IMR-90 (cell line): ENCODE measurements at regions not wholly inside any gene's neighbourhood (a gene's known extent, or its start where the extent isn't known, plus 50 kb on each side); places are given as distances from the start of the nearest gene placed in this dataset.

ENCODE experiments used
- ATAC-seq: fragments of 200-7000 bp; cut with Tn5 transposase; 2 replicates; pipeline ENCODE4 v1.9.1; 2020; ENCODE audit warnings: low read depth, mild to moderate bottlenecking, moderate library complexity
- BruUV-seq: library from RNA; stranded (reverse); fragments of 400-500 nt; replicated peaks from 2 replicates; lab custom pipeline; 2021; lab: Mats Ljungman, UMichigan
- CTCF ChIA-PET: fragments of 300-600 bp; formaldehyde crosslinking; extraction: SDS; loops from one replicate; lab custom pipeline; 2021; ENCODE audit warnings: antibody characterized with exemption; lab: Yijun Ruan, JAX
- POLR2A ChIA-PET: fragments of 300-600 bp; sonication (Branson Sonifier 250); formaldehyde crosslinking; loops from one replicate; lab custom pipeline; 2022; ENCODE audit warnings: antibody characterized with exemption; ENCODE audit not compliant: unreplicated experiment; lab: Charles Lee
- DNase-seq: peaks from one replicate; pipeline ENCODE4 v3.0.0; 2013
- H2AFZ ChIP-seq: replicated peaks from 2 replicates; pipeline ENCODE3; 2013; ENCODE audit warnings: low read length, mild to moderate bottlenecking; ENCODE audit not compliant: poor library complexity
- H2AK5ac ChIP-seq: 2 replicates; pipeline ENCODE4 v1.6.1; 2013; ENCODE audit warnings: low read depth, low read length, inconsistent platforms
- H2AK9ac ChIP-seq: replicated peaks from 2 replicates; pipeline ENCODE3; 2013; ENCODE audit warnings: mild to moderate bottlenecking, low read depth, low read length, moderate library complexity; ENCODE audit not compliant: poor library complexity
- H2BK120ac ChIP-seq: 2 replicates; pipeline ENCODE4 v1.6.1; 2013; ENCODE audit warnings: low read depth, low read length, inconsistent platforms
- H2BK15ac ChIP-seq: 3 replicates; pipeline ENCODE4 v1.6.1; 2013; ENCODE audit warnings: low read depth, low read length, inconsistent platforms
- H2BK20ac ChIP-seq: 2 replicates; pipeline ENCODE4 v1.6.1; 2013; ENCODE audit warnings: low read depth, mild to moderate bottlenecking, inconsistent platforms, low read length, moderate library complexity
- H2BK5ac ChIP-seq: 2 replicates; pipeline ENCODE4 v1.6.1; 2013; ENCODE audit warnings: mild to moderate bottlenecking, low read depth, low read length, inconsistent platforms; ENCODE audit not compliant: poor library complexity, severe bottlenecking
- H3K14ac ChIP-seq: replicated peaks from 2 replicates; pipeline ENCODE4 v1.6.1; 2013; ENCODE audit warnings: low read depth, low read length, inconsistent platforms
- H3K18ac ChIP-seq: 2 replicates; pipeline ENCODE4 v1.6.1; 2013; ENCODE audit warnings: low read depth, low read length, control low read depth
- H3K23ac ChIP-seq: 2 replicates; pipeline ENCODE4 v1.6.1; 2013; ENCODE audit warnings: low read depth, low read length, inconsistent platforms
- H3K27ac ChIP-seq: 2 replicates; pipeline ENCODE4 v1.5.1; 2013; ENCODE audit warnings: mild to moderate bottlenecking, control low read depth, low read length; ENCODE audit not compliant: insufficient read depth
- H3K27me3 ChIP-seq: 2 replicates; pipeline ENCODE4 v1.6.1; 2013; ENCODE audit warnings: low read length; ENCODE audit not compliant: control insufficient read depth, insufficient read depth
- H3K36me3 ChIP-seq: 2 replicates; pipeline ENCODE4 v1.6.1; 2013; ENCODE audit warnings: low read length, mixed read lengths; ENCODE audit not compliant: control insufficient read depth, insufficient read depth
- H3K4ac ChIP-seq: 2 replicates; pipeline ENCODE4 v1.6.1; 2013; ENCODE audit warnings: low read depth, low read length, inconsistent platforms
- H3K4me1 ChIP-seq: 2 replicates; pipeline ENCODE4 v1.6.1; 2013; ENCODE audit warnings: low read length, mixed read lengths; ENCODE audit not compliant: control insufficient read depth, insufficient read depth
- H3K4me2 ChIP-seq: 2 replicates; pipeline ENCODE4 v1.6.1; 2013; ENCODE audit warnings: low read depth, mild to moderate bottlenecking, control low read depth, low read length, moderate library complexity
- H3K4me3 ChIP-seq: 2 replicates; pipeline ENCODE4 v1.5.1; 2013; ENCODE audit warnings: low read depth, mild to moderate bottlenecking, control low read depth, low read length, moderate library complexity; ENCODE audit not compliant: insufficient read depth
- H3K56ac ChIP-seq: 2 replicates; pipeline ENCODE4 v1.6.1; 2013; ENCODE audit warnings: low read length, inconsistent platforms; ENCODE audit not compliant: insufficient read depth; ENCODE audit errors: extremely low read depth
- H3K79me1 ChIP-seq, 2 experiments: 2 replicates each; pipeline ENCODE4 v1.6.1; 2013; ENCODE audit warnings: low read length in 2 of 2, inconsistent platforms in 1 of 2, low read depth in 1 of 2
- H3K9ac ChIP-seq: 2 replicates; pipeline ENCODE4 v1.6.1; 2013; ENCODE audit warnings: low read depth, low read length, control low read depth
- H3K9me1 ChIP-seq: 2 replicates; pipeline ENCODE4 v1.6.1; 2013; ENCODE audit warnings: low read length, inconsistent platforms; ENCODE audit not compliant: insufficient read depth
- H3K9me3 ChIP-seq: 2 replicates; pipeline ENCODE4 v1.6.1; 2013; ENCODE audit warnings: low read length; ENCODE audit not compliant: control insufficient read depth, insufficient read depth
- H4K20me1 ChIP-seq: 2 replicates; pipeline ENCODE4 v1.6.1; 2013; ENCODE audit warnings: low read length, inconsistent platforms; ENCODE audit not compliant: insufficient read depth
- H4K5ac ChIP-seq: 2 replicates; pipeline ENCODE4 v1.6.1; 2013; ENCODE audit warnings: mild to moderate bottlenecking, low read depth, low read length, control low read depth
- H4K8ac ChIP-seq, 2 experiments: 2 replicates each; pipeline ENCODE4 v1.6.1; 2013; ENCODE audit warnings: low read depth in 2 of 2, low read length in 2 of 2, control low read depth in 1 of 2, inconsistent platforms in 1 of 2
- H4K91ac ChIP-seq: 2 replicates; pipeline ENCODE4 v1.6.1; 2013; ENCODE audit warnings: low read depth, low read length, inconsistent platforms; ENCODE audit not compliant: insufficient read depth
- BHLHE40 ChIP-seq: fragments of 150-350 bp; IDR thresholded peaks from 2 replicates; pipeline ENCODE4 v1.6.1; 2016; ENCODE audit warnings: mild to moderate bottlenecking, low read depth, low read length
- CEBPB ChIP-seq: IDR thresholded peaks from 2 replicates; pipeline ENCODE4 v1.6.1; 2012; ENCODE audit warnings: low read depth, low read length, improper control_type of control experiment
- CHD1 ChIP-seq: IDR thresholded peaks from 2 replicates; pipeline ENCODE4 v1.6.1; 2012; ENCODE audit warnings: low read depth, low read length, improper control_type of control experiment
- CTCF ChIP-seq: conservative IDR thresholded peaks from 2 replicates; pipeline ENCODE4 v1.5.1; 2012; ENCODE audit warnings: mild to moderate bottlenecking, low read depth, low read length, improper control_type of control experiment
- ELK1 ChIP-seq: fragments of 150-350 bp; IDR thresholded peaks from 2 replicates; pipeline ENCODE4 v1.6.1; 2016; ENCODE audit warnings: low read depth, mild to moderate bottlenecking, low read length, moderate library complexity, borderline replicate concordance
- FOS ChIP-seq: fragments of 150-350 bp; IDR thresholded peaks from 2 replicates; pipeline ENCODE4 v1.6.1; 2016; ENCODE audit warnings: low read depth, low read length
- MAFK ChIP-seq: IDR thresholded peaks from 2 replicates; pipeline ENCODE4 v1.6.1; 2012; ENCODE audit warnings: low read depth, low read length, improper control_type of control experiment
- MAZ ChIP-seq: IDR thresholded peaks from 2 replicates; pipeline ENCODE4 v1.6.1; 2012; ENCODE audit warnings: low read depth, mild to moderate bottlenecking, low read length, improper control_type of control experiment, moderate library complexity, borderline replicate concordance
- MXI1 ChIP-seq: IDR thresholded peaks from 2 replicates; pipeline ENCODE4 v1.6.1; 2012; ENCODE audit warnings: low read depth, mild to moderate bottlenecking, low read length, moderate library complexity, borderline replicate concordance
- NFE2L2 ChIP-seq: fragments of 150-350 bp; IDR thresholded peaks from 2 replicates; pipeline ENCODE4 v1.6.1; 2016; ENCODE audit warnings: low read depth, mild to moderate bottlenecking, low read length
- POLR2A ChIP-seq: IDR thresholded peaks from 2 replicates; pipeline ENCODE4 v1.6.1; 2012; ENCODE audit warnings: mild to moderate bottlenecking, low read depth, low read length
- RAD21 ChIP-seq: IDR thresholded peaks from 2 replicates; pipeline ENCODE4 v1.6.1; 2012; ENCODE audit warnings: low read length, improper control_type of control experiment
- RCOR1 ChIP-seq: IDR thresholded peaks from 2 replicates; pipeline ENCODE4 v1.6.1; 2012; ENCODE audit warnings: mild to moderate bottlenecking, low read length, improper control_type of control experiment; ENCODE audit not compliant: insufficient replicate concordance
- RFX5 ChIP-seq: IDR thresholded peaks from 2 replicates; pipeline ENCODE4 v1.8.0; 2012; ENCODE audit warnings: low read depth, mild to moderate bottlenecking, low read length, moderate library complexity
- SMC3 ChIP-seq: fragments of 150-350 bp; IDR thresholded peaks from 2 replicates; pipeline ENCODE4 v1.6.1; 2016; ENCODE audit warnings: low read depth, mild to moderate bottlenecking, antibody characterized with exemption, low read length, moderate library complexity
- WGBS, 2 experiments: methylation state at CpG; one replicate each; pipeline versions ENCODE4 v1.1.5 to v1.1.7; 2013; ENCODE audit warnings: missing lambda C conversion rate in 2 of 2; ENCODE audit not compliant: insufficient read length in 1 of 2; ENCODE audit errors: extremely low coverage in 2 of 2; 5-methylcytosine and 5-hydroxymethylcytosine counted together
- dilution Hi-C: fragments of 300-500 bp; cut with HindIII; formaldehyde crosslinking; loops from one replicate; pipeline ENCODE4 v1.14.3; 2018; ENCODE audit warnings: low sequenced_read_pairs; ENCODE audit not compliant: unreplicated experiment
- in situ Hi-C: fragments of 300-500 bp; cut with MboI; formaldehyde crosslinking; loops from 3 replicates; pipeline ENCODE4 v1.14.3; 2019; ENCODE audit warnings: low sequenced_read_pairs, inconsistent platforms, mixed read lengths
- intact Hi-C: fragments of 100-400 bp; cut with micrococcal nuclease; formaldehyde crosslinking; loops from 2 replicates; pipeline ENCODE4 v1.10.0; 2022

- TF ChIP-seq CHD1 (no peak), FOS (no peak)
These were observed 112.9 kb upstream of the TOP1 start (continued) for GRCh38 chr20:40915756-40916155.

DNA sequence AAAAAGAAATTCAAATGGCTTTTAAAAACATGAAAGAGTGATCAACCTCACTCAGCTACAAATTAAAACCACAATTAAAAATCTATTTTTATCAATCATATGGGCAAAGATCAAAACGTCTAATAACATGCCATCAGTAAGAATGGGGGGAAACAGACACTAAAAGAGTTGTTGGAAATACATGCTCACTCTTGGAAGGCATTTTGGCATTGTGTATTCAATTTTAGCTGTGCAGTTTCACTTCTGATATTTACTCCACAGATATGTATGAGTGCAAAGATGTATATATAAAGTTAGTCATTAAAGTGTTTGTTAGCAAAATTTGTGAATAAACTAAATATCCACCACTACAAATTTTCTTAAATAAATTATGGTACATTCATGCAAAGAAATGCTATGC, 112.3 kb upstream of the TOP1 start:
- Histone ChIP-seq H3K9ac (no peak overlapping the region), H3K4me1 (no peaks in the 10 kb centered on the region), H4K5ac (no peak overlapping the region), H3K14ac (no peak overlapping the region), H3K9me3 (no peaks in the 10 kb centered on the region), H3K36me3 (no peaks in the 10 kb centered on the region), H4K8ac (no peak overlapping the region), H3K79me1 (no peaks in the 10 kb centered on the region), H2BK5ac (no peak overlapping the region), H2BK120ac (no peak overlapping the region), H3K4ac (no peak overlapping the region), H2AK5ac (no peak overlapping the region), H2BK20ac (no peak overlapping the region), H3K56ac (no peak overlapping the region), H4K91ac (no peak overlapping the region), H3K4me3 (no peak overlapping the region), H3K27ac (no peak overlapping the region), H3K18ac (no peak overlapping the region), H3K9me1 (no peaks in the 10 kb centered on the region), H2AFZ (no peak overlapping the region), H3K4me2 (no peak overlapping the region), H3K23ac (no peak overlapping the region), H2BK15ac (no peak overlapping the region), H3K27me3 (no peaks in the 10 kb centered on the region), H2AK9ac (no peak overlapping the region), H4K20me1 (no peaks in the 10 kb centered on the region)
- dilution Hi-C loops (no loop called here), intact Hi-C loops (no loop called here), in situ Hi-C loops (no loop called here)
- TF ChIP-seq MXI1 (no peak), MAZ (no peak), RAD21 (no peak), CHD1 (no peak), POLR2A (no peak), CEBPB (no peak), RFX5 (no peak), NFE2L2 (no peak), BHLHE40 (no peak), ELK1 (no peak), CTCF (no peak), SMC3 (no peak), RCOR1 (no peak), MAFK (no peak)
- ChIA-PET POLR2A (no interaction called here), CTCF (no interaction called here)
- no CpG with 5 or more reads among the region's 1 CpG for WGBS, 2 experiments
- no TSS peak for BruUV-seq
- DNase-seq = no peak
- ATAC-seq = no peak
